RWPE2 (cell line): ENCODE measurements at regions not wholly inside any gene's neighbourhood (a gene's known extent, or its start where the extent isn't known, plus 50 kb on each side); places are given as distances from the start of the nearest gene placed in this dataset.

Experiments
- ATAC-seq: fragments of 200-7000 bp; cut with Tn5 transposase; 3 replicates; pipeline ENCODE4 v1.9.1; 2021; ENCODE audit warnings: low read depth
- DNase-seq: peaks from one replicate; pipeline ENCODE4 v3.0.0-alpha.2; 2020; ENCODE audit warnings: low spot score
- H3K27ac ChIP-seq: fragments of 450-650 bp; 2 replicates; pipeline ENCODE4 v1.5.1; 2017; ENCODE audit warnings: mild to moderate bottlenecking; ENCODE audit not compliant: poor library complexity, severe bottlenecking
- H3K27me3 ChIP-seq: fragments of 250-450 bp; sonication (Bioruptor Pico); 2 replicates; pipeline ENCODE4 v1.5.1; 2021; ENCODE audit warnings: mild to moderate bottlenecking, moderate library complexity; ENCODE audit not compliant: insufficient read depth, poor library complexity, severe bottlenecking
- H3K36me3 ChIP-seq: fragments of 250-450 bp; sonication (Bioruptor Pico); 2 replicates; pipeline ENCODE4 v1.5.1; 2020; ENCODE audit warnings: low read depth, mild to moderate bottlenecking, moderate library complexity
- H3K4me1 ChIP-seq: fragments of 250-450 bp; sonication (Bioruptor Pico); 2 replicates; pipeline ENCODE4 v1.5.1; 2021; ENCODE audit warnings: mild to moderate bottlenecking, moderate library complexity; ENCODE audit not compliant: insufficient read depth, poor library complexity, severe bottlenecking
- H3K4me3 ChIP-seq: fragments of 250-450 bp; sonication (Bioruptor Pico); 2 replicates; pipeline ENCODE4 v1.5.1; 2021; ENCODE audit warnings: mild to moderate bottlenecking, moderate library complexity; ENCODE audit not compliant: severe bottlenecking
- H3K9me3 ChIP-seq: fragments of 250-450 bp; sonication (Bioruptor Pico); 2 replicates; pipeline ENCODE4 v1.5.1; 2021; ENCODE audit warnings: mild to moderate bottlenecking, moderate library complexity; ENCODE audit not compliant: severe bottlenecking
- TF ChIP-seq, protein P1 (sequence below): fragments of 450-650 bp; IDR thresholded peaks from one replicate; pipeline ENCODE4 v1.5.1; 2017; ENCODE audit warnings: mild to moderate bottlenecking, moderate library complexity; ENCODE audit not compliant: poor library complexity, severe bottlenecking

- Histone ChIP-seq H3K27ac (no peak overlapping the region), H3K9me3 (no peaks in the 10 kb centered on the region), H3K36me3 (no peaks in the 10 kb centered on the region), H3K4me1 (no peaks in the 10 kb centered on the region), H3K4me3 (no peak overlapping the region), H3K27me3 (no peaks in the 10 kb centered on the region)
- no peak for DNase-seq
- no peak for ATAC-seq
- TF ChIP-seq, protein P1, sequence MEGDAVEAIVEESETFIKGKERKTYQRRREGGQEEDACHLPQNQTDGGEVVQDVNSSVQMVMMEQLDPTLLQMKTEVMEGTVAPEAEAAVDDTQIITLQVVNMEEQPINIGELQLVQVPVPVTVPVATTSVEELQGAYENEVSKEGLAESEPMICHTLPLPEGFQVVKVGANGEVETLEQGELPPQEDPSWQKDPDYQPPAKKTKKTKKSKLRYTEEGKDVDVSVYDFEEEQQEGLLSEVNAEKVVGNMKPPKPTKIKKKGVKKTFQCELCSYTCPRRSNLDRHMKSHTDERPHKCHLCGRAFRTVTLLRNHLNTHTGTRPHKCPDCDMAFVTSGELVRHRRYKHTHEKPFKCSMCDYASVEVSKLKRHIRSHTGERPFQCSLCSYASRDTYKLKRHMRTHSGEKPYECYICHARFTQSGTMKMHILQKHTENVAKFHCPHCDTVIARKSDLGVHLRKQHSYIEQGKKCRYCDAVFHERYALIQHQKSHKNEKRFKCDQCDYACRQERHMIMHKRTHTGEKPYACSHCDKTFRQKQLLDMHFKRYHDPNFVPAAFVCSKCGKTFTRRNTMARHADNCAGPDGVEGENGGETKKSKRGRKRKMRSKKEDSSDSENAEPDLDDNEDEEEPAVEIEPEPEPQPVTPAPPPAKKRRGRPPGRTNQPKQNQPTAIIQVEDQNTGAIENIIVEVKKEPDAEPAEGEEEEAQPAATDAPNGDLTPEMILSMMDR: no peak
Measured at GRCh38 chr6:102907181-102907580, 1513.7 kb downstream of the GRIK2 start.

- TF ChIP-seq, protein P1: no peak
- H3K27me3 ChIP-seq: no peaks in the 10 kb centered on the region
- ATAC-seq: no peak
Measured at GRCh38 chr6:102902471-102902870, 1509.0 kb downstream of the GRIK2 start.

DNA sequence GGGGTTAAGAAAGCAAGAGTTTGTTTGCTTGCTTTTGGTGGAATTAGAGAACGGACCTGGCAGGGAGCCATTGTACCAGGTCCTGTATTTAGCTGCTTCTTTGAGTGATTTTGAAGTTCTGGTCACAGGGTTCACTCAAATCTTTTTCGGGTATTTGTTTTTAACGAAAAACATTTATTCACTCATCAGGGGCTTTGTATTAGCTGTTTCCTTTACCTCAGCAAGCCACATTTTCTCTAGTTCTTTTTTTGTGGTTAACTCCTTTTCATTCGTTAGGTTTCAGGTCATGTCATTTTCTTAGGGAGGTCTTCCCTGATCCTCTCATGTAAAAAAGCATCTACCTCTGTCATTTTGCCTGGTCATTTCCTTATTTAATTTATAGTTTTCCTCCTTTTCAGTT lies 1502.2 kb downstream of the GRIK2 start:
- no peak for ATAC-seq
- no peak overlapping the region for H3K4me3 ChIP-seq
- no peaks in the 10 kb centered on the region for H3K36me3 ChIP-seq
- H3K27ac ChIP-seq: no peak overlapping the region
- H3K9me3 ChIP-seq: no peaks in the 10 kb centered on the region
- TF ChIP-seq, protein P1: no peak
- no peak for DNase-seq
- H3K27me3 ChIP-seq: no peaks in the 10 kb centered on the region
- H3K4me1 ChIP-seq: no peaks in the 10 kb centered on the region

More at GRCh38 chr6:102902471-102902870, 1509.0 kb downstream of the GRIK2 start:
- DNase-seq: no peak
- Histone ChIP-seq H3K4me1 (no peaks in the 10 kb centered on the region), H3K4me3 (no peak overlapping the region), H3K27ac (no peak overlapping the region), H3K9me3 (no peaks in the 10 kb centered on the region), H3K36me3 (no peaks in the 10 kb centered on the region)

DNA sequence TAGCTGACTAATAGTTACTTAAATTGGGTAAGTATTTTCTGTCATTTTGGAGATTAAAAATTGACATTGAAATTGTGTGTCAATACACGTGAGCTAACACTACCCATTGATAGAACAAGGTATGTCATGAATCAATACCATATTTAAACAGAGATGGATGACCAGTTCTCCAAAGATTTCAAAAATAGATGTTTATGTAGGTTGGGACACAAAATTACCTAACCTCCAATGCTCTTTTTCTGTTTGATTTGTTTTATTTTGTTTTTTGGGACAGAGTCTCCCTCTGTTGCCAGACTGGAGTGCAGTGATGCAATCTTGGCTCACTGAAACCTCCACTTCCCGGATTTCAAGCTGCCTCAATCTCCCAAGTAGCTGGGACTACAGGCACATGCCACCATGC lies 1491.7 kb downstream of the GRIK2 start:
- Histone ChIP-seq H3K27me3 (peaks cover 4% of the 10 kb centered on the region), H3K4me3 (no peak overlapping the region), H3K36me3 (no peaks in the 10 kb centered on the region), H3K9me3 (no peaks in the 10 kb centered on the region), H3K27ac (no peak overlapping the region), H3K4me1 (no peaks in the 10 kb centered on the region)
- TF ChIP-seq, protein P1: no peak
- ATAC-seq (no peak), DNase-seq (no peak)

- Histone ChIP-seq H3K27ac (no peak overlapping the region), H3K36me3 (no peaks in the 10 kb centered on the region), H3K4me1 (peaks cover 4% of the 10 kb centered on the region), H3K27me3 (no peaks in the 10 kb centered on the region), H3K4me3 (no peak overlapping the region), H3K9me3 (no peaks in the 10 kb centered on the region)
- DNase-seq (no peak), ATAC-seq (0 out of 3 replicates have a peak, but pooled peaks have one; percentile 38)
- TF ChIP-seq, protein P1: no peak
Measured at GRCh38 chr6:102853249-102853955, 1459.9 kb downstream of the GRIK2 start.
